ENCODE measurements at regions not wholly inside any gene's neighbourhood (a gene's known extent, or its start where the extent isn't known, plus 50 kb on each side); places are given as distances from the start of the nearest gene placed in this dataset.

GRCh38 chr5:61816585-61817450 lies 484.8 kb downstream of the ZSWIM6 start:
- H3K36me3 Mint-ChIP-seq: no peaks in the 10 kb centered on the region
- no peaks in the 10 kb centered on the region for H3K36me3 ChIP-seq (ENCODE audit: control insufficient read depth, insufficient read depth, low read length)
- peaks cover 0 to 3% of the 10 kb centered on the region in 2 donors for H3K4me1 Mint-ChIP-seq
- H3K27me3 ChIP-seq (ENCODE audit: control insufficient read depth, insufficient read depth, low read length): no peaks in the 10 kb centered on the region
- no peak overlapping the region for H3K27ac ChIP-seq (ENCODE audit: low read length)
- H3K4me3 Mint-ChIP-seq: no peak overlapping the region
- H3K27me3 Mint-ChIP-seq (ENCODE audit: low read depth in 2 of 2): peaks cover 7 to 14% of the 10 kb centered on the region in 2 donors
- DNase-seq (no peak), ATAC-seq (no peak)
- H3K9me3 Mint-ChIP-seq: peaks cover under 1 to 4% of the 10 kb centered on the region in 2 donors
- H3K27ac Mint-ChIP-seq: no peak overlapping the region
- no peak overlapping the region for H3K4me3 ChIP-seq (ENCODE audit: low read length)
- H3K4me1 ChIP-seq (ENCODE audit: control insufficient read depth, insufficient read depth, low read length): no peaks in the 10 kb centered on the region
- WGBS (ENCODE audit: insufficient coverage): 88% methylated on average over 11 of the region's 11 CpGs
- intact Hi-C loops (cut with micrococcal nuclease): no loop called here
- no peaks in the 10 kb centered on the region for H3K9me3 ChIP-seq (ENCODE audit: control insufficient read depth, insufficient read depth, low read length)
- no peak for TF ChIP-seq CTCF (IDR thresholded peaks at IDR 0.05)

GRCh38 chr5:61817472-61818326 lies 485.6 kb downstream of the ZSWIM6 start:
- peaks cover 8 to 14% of the 10 kb centered on the region in 2 donors for H3K27me3 Mint-ChIP-seq (ENCODE audit: low read depth in 2 of 2)
- DNase-seq (no peak), ATAC-seq (no peak)
- peaks cover 2 to 5% of the 10 kb centered on the region in 2 donors for H3K9me3 Mint-ChIP-seq
- no peaks in the 10 kb centered on the region for H3K36me3 Mint-ChIP-seq
- intact Hi-C loops (cut with micrococcal nuclease): no loop called here
- Histone ChIP-seq H3K4me1 (ENCODE audit: control insufficient read depth, insufficient read depth, low read length) (peaks cover 5% of the 10 kb centered on the region), H3K36me3 (ENCODE audit: control insufficient read depth, insufficient read depth, low read length) (no peaks in the 10 kb centered on the region), H3K4me3 (ENCODE audit: low read length) (no peak overlapping the region), H3K27ac (ENCODE audit: low read length) (no peak overlapping the region), H3K27me3 (ENCODE audit: control insufficient read depth, insufficient read depth, low read length) (no peaks in the 10 kb centered on the region), H3K9me3 (ENCODE audit: control insufficient read depth, insufficient read depth, low read length) (no peaks in the 10 kb centered on the region)
- TF ChIP-seq CTCF (IDR thresholded peaks at IDR 0.05): no peak
- H3K27ac Mint-ChIP-seq: no peak overlapping the region
- H3K4me3 Mint-ChIP-seq: no peak overlapping the region
- peaks cover 0 to 8% of the 10 kb centered on the region in 2 donors for H3K4me1 Mint-ChIP-seq
- WGBS (ENCODE audit: insufficient coverage): 28% methylated on average over 6 of the region's 7 CpGs

GRCh38 chr5:61820836-61821235 lies 485.2 kb upstream of the KIF2A start:
- H3K9me3 ChIP-seq (ENCODE audit: control insufficient read depth, insufficient read depth, low read length): no peaks in the 10 kb centered on the region
- no peak for ATAC-seq
- H3K4me3 Mint-ChIP-seq: no peak overlapping the region
- no peak for TF ChIP-seq CTCF (IDR thresholded peaks at IDR 0.05)
- H3K36me3 ChIP-seq (ENCODE audit: control insufficient read depth, insufficient read depth, low read length): no peaks in the 10 kb centered on the region
- no peaks in the 10 kb centered on the region for H3K36me3 Mint-ChIP-seq
- peaks cover 2 to 5% of the 10 kb centered on the region in 2 donors for H3K9me3 Mint-ChIP-seq
- peaks cover 0 to 11% of the 10 kb centered on the region in 2 donors for H3K4me1 Mint-ChIP-seq
- no peak for DNase-seq
- WGBS (ENCODE audit: insufficient coverage): 97% methylated on average over 4 of the region's 4 CpGs
- intact Hi-C loops (cut with micrococcal nuclease): no loop called here
- no peak overlapping the region for H3K27ac ChIP-seq (ENCODE audit: low read length)
- no peak overlapping the region for H3K27ac Mint-ChIP-seq
- H3K4me3 ChIP-seq (ENCODE audit: low read length): no peak overlapping the region
- no peaks in the 10 kb centered on the region for H3K27me3 ChIP-seq (ENCODE audit: control insufficient read depth, insufficient read depth, low read length)
- peaks cover 6% of the 10 kb centered on the region for H3K4me1 ChIP-seq (ENCODE audit: control insufficient read depth, insufficient read depth, low read length)
- peaks cover 6 to 14% of the 10 kb centered on the region in 2 donors for H3K27me3 Mint-ChIP-seq (ENCODE audit: low read depth in 2 of 2)

All from natural killer cell (primary cell).